ENCODE measurements at regions not wholly inside any gene's neighbourhood (a gene's known extent, or its start where the extent isn't known, plus 50 kb on each side); places are given as distances from the start of the nearest gene placed in this dataset.

DNA sequence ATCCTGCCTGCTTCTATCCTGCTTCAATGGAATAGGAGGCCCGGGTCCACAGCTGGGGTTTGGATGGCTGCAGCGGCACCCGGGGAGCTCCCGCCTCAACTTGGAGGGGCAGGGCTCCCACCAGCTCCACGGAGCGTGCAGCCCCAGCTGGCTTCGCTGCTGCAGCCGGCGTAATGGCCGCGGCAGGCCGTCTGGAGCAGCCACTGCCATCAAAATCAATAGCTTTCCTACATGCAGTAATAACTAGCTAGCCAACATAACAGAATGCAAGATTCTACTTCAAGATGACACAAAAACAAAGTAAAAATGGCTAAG is 154.2 kb upstream of the RMP24 start:
- TF ChIP-seq CTCF (IDR thresholded peaks at IDR 0.05), result no peak
- TF ChIP-seq EP300 (IDR thresholded peaks at IDR 0.05; ENCODE audit: low read depth), result no peak

Measured in transverse colon (tissue), 3 donors.